Ovary (tissue), 7 donors: ENCODE measurements at regions not wholly inside any gene's neighbourhood (a gene's known extent, or its start where the extent isn't known, plus 50 kb on each side); places are given as distances from the start of the nearest gene placed in this dataset.

Source experiments
- DNase-seq, 5 donors: peaks; one replicate each; pipeline ENCODE4 v3.0.0-alpha.2; 2019 to 2020
- H3K27ac ChIP-seq, 2 donors: fragments of 200-600 bp; one replicate each; pipeline versions ENCODE4 v1.5.1 to v1.8.0; 2019 to 2022
- H3K27me3 ChIP-seq: fragments of 200-600 bp; one replicate; pipeline ENCODE4 v1.8.0; 2022
- H3K36me3 ChIP-seq: fragments of 200-600 bp; sonication (generic); one replicate; pipeline ENCODE4 v1.5.1; 2019
- H3K4me1 ChIP-seq: one replicate; pipeline ENCODE4 v1.8.1; 2013; ENCODE audit warnings: mild to moderate bottlenecking, moderate library complexity; ENCODE audit not compliant: insufficient read depth
- H3K4me3 ChIP-seq: fragments of 200-600 bp; sonication (generic); one replicate; pipeline ENCODE4 v1.5.1; 2017
- H3K9me3 ChIP-seq, 2 donors: fragments of 200-600 bp in 1 of 2; sonication (generic) in 1 of 2; one replicate each; pipeline versions ENCODE4 v1.5.1 to v1.8.1; 2013 to 2019; ENCODE audit warnings: mild to moderate bottlenecking in 1 of 2, moderate library complexity in 1 of 2
- EP300 ChIP-seq: sonication (generic); formaldehyde crosslinking; IDR thresholded peaks from one replicate; pipeline ENCODE4 v1.6.1; 2017; ENCODE audit warnings: antibody characterized with exemption
- POLR2A ChIP-seq: fragments of 450-650 bp; IDR thresholded peaks from one replicate; pipeline ENCODE4 v1.6.1; 2017; ENCODE audit warnings: antibody characterized with exemption, mild to moderate bottlenecking, moderate library complexity
- WGBS, 3 donors: extraction: QIAGEN DNeasy Blood & Tissue Kit in 1 of 3; methylation state at CpG; one replicate each; pipeline versions ENCODE4 v1.1.5 to v1.1.7; 2013 to 2017; 5-methylcytosine and 5-hydroxymethylcytosine counted together
- intact Hi-C, 4 donors: fragments of 100-400 bp; cut with DNase I; formaldehyde crosslinking; loops; one replicate each; pipeline versions ENCODE4 v1.11.0 to v1.15.1; 2022 to 2023
- TF ChIP-seq, protein P1 (sequence below), 3 donors: fragments of 450-650 bp in 2 of 3; fragments of 200-600 bp in 1 of 3; IDR thresholded peaks; one replicate each; pipeline versions ENCODE4 v1.5.1 to v1.8.0; 2016 to 2022; ENCODE audit warnings: antibody characterized with exemption in 3 of 3, mild to moderate bottlenecking in 1 of 3
- donor health status: DM: no; HTN: no; CAD: no; lungs with moderate emphysema.
- donor health status: DM: no; HTN: no; CAD: no.
- donor health status: Bipolar disorder and iron deficiency.
- donor health status: DM: no; HTN: no; CAD: no.
- donor health status: DM: yes; HTN: yes; CAD: no.

DNA sequence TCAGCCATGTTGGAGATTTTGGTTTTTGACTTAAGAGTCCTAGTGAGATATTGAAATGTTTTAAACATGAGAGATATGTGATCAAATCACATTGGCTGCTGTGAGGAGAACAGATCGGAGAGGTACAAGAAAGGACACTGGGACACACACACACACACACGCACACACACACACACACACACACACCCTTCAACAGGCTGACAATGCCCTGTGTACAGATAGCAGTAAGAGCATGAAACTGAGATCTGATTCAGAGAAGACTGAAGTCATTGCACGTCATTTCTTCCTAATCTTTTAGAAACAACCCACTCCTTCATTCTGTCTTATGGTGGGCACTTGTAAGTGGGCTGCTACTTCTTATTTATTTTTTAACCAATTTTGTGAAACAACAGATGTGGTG lies 200.5 kb upstream of the E2F8 start:
- TF ChIP-seq, protein P1, sequence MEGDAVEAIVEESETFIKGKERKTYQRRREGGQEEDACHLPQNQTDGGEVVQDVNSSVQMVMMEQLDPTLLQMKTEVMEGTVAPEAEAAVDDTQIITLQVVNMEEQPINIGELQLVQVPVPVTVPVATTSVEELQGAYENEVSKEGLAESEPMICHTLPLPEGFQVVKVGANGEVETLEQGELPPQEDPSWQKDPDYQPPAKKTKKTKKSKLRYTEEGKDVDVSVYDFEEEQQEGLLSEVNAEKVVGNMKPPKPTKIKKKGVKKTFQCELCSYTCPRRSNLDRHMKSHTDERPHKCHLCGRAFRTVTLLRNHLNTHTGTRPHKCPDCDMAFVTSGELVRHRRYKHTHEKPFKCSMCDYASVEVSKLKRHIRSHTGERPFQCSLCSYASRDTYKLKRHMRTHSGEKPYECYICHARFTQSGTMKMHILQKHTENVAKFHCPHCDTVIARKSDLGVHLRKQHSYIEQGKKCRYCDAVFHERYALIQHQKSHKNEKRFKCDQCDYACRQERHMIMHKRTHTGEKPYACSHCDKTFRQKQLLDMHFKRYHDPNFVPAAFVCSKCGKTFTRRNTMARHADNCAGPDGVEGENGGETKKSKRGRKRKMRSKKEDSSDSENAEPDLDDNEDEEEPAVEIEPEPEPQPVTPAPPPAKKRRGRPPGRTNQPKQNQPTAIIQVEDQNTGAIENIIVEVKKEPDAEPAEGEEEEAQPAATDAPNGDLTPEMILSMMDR (IDR thresholded peaks at IDR 0.05): no peak
- TF ChIP-seq POLR2A (no peak), EP300 (no peak)
- no peaks in the 10 kb centered on the region for H3K27me3 ChIP-seq
- H3K9me3 ChIP-seq: no peaks in the 10 kb centered on the region
- H3K4me3 ChIP-seq: no peak overlapping the region
- H3K4me1 ChIP-seq: no peaks in the 10 kb centered on the region
- no peaks in the 10 kb centered on the region for H3K36me3 ChIP-seq
- intact Hi-C loops: no loop called here
- H3K27ac ChIP-seq: no peak overlapping the region
- no peak for DNase-seq
- WGBS, 3 donors: 70 to 86% (median 71%) methylated on average over 3 of the region's 3 CpGs

DNA sequence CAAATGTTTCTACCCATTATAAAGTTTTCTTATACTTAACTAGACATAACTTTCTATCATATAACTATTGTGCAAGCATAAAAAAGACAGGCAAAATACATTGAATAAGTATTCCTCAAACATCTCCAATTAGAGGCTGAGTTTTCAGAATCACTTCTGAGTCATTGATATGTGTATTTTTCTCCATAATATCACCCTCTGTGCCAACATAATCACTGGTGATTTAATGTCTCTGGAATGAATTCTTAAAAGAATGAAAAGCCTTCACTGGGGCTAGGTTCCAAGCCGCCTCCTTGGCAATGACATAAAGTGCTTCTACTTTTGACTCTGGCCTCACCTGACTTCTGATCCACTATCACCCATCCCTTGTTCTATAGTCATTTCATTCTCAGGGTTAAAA lies 197.0 kb upstream of the E2F8 start:
- 51 to 72% (median 61%) methylated on average over 1 of the region's 1 CpG for WGBS, 3 donors
- Histone ChIP-seq H3K36me3 (no peaks in the 10 kb centered on the region), H3K4me3 (no peak overlapping the region), H3K9me3 (no peaks in the 10 kb centered on the region), H3K27me3 (no peaks in the 10 kb centered on the region), H3K4me1 (no peaks in the 10 kb centered on the region), H3K27ac (no peak overlapping the region)
- no peak for DNase-seq
- TF ChIP-seq, protein P1 (IDR thresholded peaks at IDR 0.05): no peak
- no peak for TF ChIP-seq EP300
- no peak for TF ChIP-seq POLR2A
- intact Hi-C loops: no loop called here

DNA sequence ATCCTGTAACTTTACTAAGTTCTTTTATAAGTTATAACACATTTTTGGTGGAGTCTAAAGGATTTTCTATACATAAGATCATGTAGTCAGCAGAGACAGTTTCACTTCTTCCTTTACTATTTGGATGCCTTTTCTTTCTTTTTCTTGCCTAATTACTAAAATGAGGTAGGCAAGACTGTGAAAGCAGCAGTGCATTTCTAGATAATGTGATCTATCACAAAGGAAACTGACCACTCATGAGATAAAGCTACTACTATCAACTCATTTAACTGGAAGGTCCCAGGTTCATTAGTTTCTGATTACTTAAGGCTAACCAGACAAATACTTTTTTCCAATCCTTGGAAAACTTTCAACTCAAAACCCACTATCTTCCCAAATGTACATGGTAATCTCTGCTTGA lies 196.2 kb upstream of the E2F8 start:
- no peak for DNase-seq

DNA sequence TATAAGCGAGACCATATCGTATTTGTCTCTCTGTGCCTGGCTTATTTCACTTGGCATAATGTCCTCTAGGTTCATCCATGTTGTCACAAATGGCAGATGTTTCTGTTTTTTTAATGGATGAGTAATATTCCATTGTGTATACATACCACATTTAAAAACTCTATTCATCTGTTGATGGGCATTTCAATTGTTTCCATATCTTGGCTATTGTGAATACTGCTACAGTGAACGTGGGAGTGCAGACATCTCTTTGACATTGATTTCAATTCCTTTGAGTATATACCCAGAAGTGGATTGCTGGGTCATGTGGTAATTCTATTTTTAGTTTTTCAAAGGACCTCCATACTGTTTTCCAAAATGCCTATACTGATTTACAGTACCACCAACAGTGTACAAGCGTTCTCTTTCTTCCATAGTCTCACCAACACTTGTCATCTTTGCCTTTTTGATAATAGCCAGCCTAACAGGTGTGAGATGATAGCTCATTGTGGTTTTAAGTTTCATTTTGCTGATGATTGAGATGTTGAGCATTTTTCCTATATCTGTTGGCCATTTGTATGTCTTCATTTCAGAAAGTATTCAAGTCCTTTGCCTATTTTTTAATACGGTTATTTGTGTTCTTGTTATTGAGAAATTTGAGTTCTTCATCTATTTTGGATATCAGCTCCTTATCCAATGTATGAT lies 194.7 kb upstream of the E2F8 start:
- intact Hi-C loops: no loop called here
- Histone ChIP-seq H3K4me3 (no peak overlapping the region), H3K27me3 (no peaks in the 10 kb centered on the region), H3K36me3 (no peaks in the 10 kb centered on the region), H3K27ac (no peak overlapping the region), H3K4me1 (no peaks in the 10 kb centered on the region), H3K9me3 (no peaks in the 10 kb centered on the region)
- no peak for DNase-seq
- TF ChIP-seq EP300: no peak
- no peak for TF ChIP-seq POLR2A
- TF ChIP-seq, protein P1 (IDR thresholded peaks at IDR 0.05): no peak
- 82 to 87% (median 84%) methylated on average over 5 of the region's 5 CpGs for WGBS, 3 donors

More for the DNA sequence above, 196.2 kb upstream of the E2F8 start:
- intact Hi-C loops: no loop called here
- Histone ChIP-seq H3K36me3 (no peaks in the 10 kb centered on the region), H3K27ac (no peak overlapping the region), H3K9me3 (no peaks in the 10 kb centered on the region), H3K4me3 (no peak overlapping the region), H3K4me1 (no peaks in the 10 kb centered on the region), H3K27me3 (no peaks in the 10 kb centered on the region)
- TF ChIP-seq EP300 (no peak), POLR2A (no peak)
- TF ChIP-seq, protein P1 (IDR thresholded peaks at IDR 0.05): no peak
